Mesenchymal stem cell (in vitro differentiated cells and primary cell): ENCODE measurements at regions not wholly inside any gene's neighbourhood (a gene's known extent, or its start where the extent isn't known, plus 50 kb on each side); places are given as distances from the start of the nearest gene placed in this dataset.
A peak's percentile ranks its signal among the peaks of the same experiment; 100 is the strongest.

Experiments
- DNase-seq: peaks from one replicate; pipeline ENCODE4 v3.0.0-alpha.2; 2013
- H2AFZ ChIP-seq: one replicate; pipeline ENCODE4 v1.6.1; 2013; ENCODE audit warnings: low read depth, mild to moderate bottlenecking, control low read depth, inconsistent platforms, low read length, moderate library complexity
- H2AK5ac ChIP-seq: 2 replicates; pipeline ENCODE4 v1.6.1; 2013; ENCODE audit warnings: low read length, moderate library complexity, mild to moderate bottlenecking, inconsistent platforms; ENCODE audit not compliant: severe bottlenecking
- H2BK120ac ChIP-seq: one replicate; pipeline ENCODE4 v1.6.1; 2013; ENCODE audit warnings: low read depth, mild to moderate bottlenecking, inconsistent platforms, low read length, moderate library complexity
- H2BK12ac ChIP-seq, 2 experiments: one replicate each; pipeline ENCODE4 v1.6.1; 2013; ENCODE audit warnings: inconsistent platforms in 2 of 2, low read length in 2 of 2, mild to moderate bottlenecking in 2 of 2, moderate library complexity in 2 of 2, control low read depth in 1 of 2
- H2BK15ac ChIP-seq: one replicate; pipeline ENCODE4 v1.6.1; 2013; ENCODE audit warnings: mild to moderate bottlenecking, low read depth, inconsistent platforms; ENCODE audit not compliant: poor library complexity, severe bottlenecking
- H2BK5ac ChIP-seq: 2 replicates; pipeline ENCODE4 v1.6.1; 2013; ENCODE audit warnings: low read depth, mild to moderate bottlenecking, low read length, control low read depth, inconsistent platforms; ENCODE audit not compliant: poor library complexity, severe bottlenecking
- H3K14ac ChIP-seq, 2 experiments: one replicate each; pipeline ENCODE4 v1.6.1; 2013; ENCODE audit warnings: inconsistent platforms in 2 of 2, low read length in 2 of 2, control low read depth in 1 of 2, mild to moderate bottlenecking in 1 of 2, moderate library complexity in 1 of 2
- H3K18ac ChIP-seq, 2 experiments: one replicate each; pipeline ENCODE4 v1.6.1; 2013; ENCODE audit warnings: inconsistent platforms in 2 of 2, low read length in 2 of 2, control low read depth in 1 of 2, low read depth in 1 of 2, mild to moderate bottlenecking in 1 of 2
- H3K23ac ChIP-seq, 2 experiments: one replicate each; pipeline ENCODE4 v1.6.1; 2013; ENCODE audit warnings: inconsistent platforms in 2 of 2, low read length in 2 of 2, mild to moderate bottlenecking in 2 of 2, moderate library complexity in 2 of 2, control low read depth in 1 of 2
- H3K27ac ChIP-seq: 2 replicates; pipeline ENCODE4 v1.5.1; 2013; ENCODE audit warnings: mild to moderate bottlenecking, moderate library complexity, low read length, control low read depth, inconsistent platforms; ENCODE audit not compliant: poor library complexity, severe bottlenecking
- H3K27me3 ChIP-seq, 2 experiments: 2 replicates each; pipeline versions ENCODE4 v1.6.1 to v1.7.0; 2013; ENCODE audit warnings: low read length in 2 of 2, mild to moderate bottlenecking in 2 of 2, moderate library complexity in 2 of 2, control low read depth in 1 of 2, inconsistent platforms in 1 of 2; ENCODE audit not compliant: control insufficient read depth in 1 of 2, insufficient read depth in 1 of 2
- H3K36me3 ChIP-seq, 2 experiments: 2 replicates each; pipeline versions ENCODE4 v1.6.1 to v1.7.0; 2013; ENCODE audit warnings: low read length in 2 of 2, control low read depth in 1 of 2, inconsistent platforms in 1 of 2, low read depth in 1 of 2, mild to moderate bottlenecking in 1 of 2; ENCODE audit not compliant: insufficient read depth in 2 of 2, control insufficient read depth in 1 of 2
- H3K4ac ChIP-seq, 2 experiments: one replicate each; pipeline ENCODE4 v1.6.1; 2013; ENCODE audit warnings: inconsistent platforms in 2 of 2, low read length in 2 of 2, mild to moderate bottlenecking in 2 of 2, moderate library complexity in 2 of 2, control low read depth in 1 of 2, low read depth in 1 of 2
- H3K4me1 ChIP-seq: 2 replicates; pipeline ENCODE4 v1.6.1; 2013; ENCODE audit warnings: low read depth, low read length, control low read depth; ENCODE audit not compliant: control insufficient read depth, insufficient read depth
- H3K4me2 ChIP-seq: 2 replicates; pipeline ENCODE4 v1.6.1; 2013; ENCODE audit warnings: low read length, mild to moderate bottlenecking, inconsistent platforms; ENCODE audit not compliant: poor library complexity, severe bottlenecking
- H3K4me3 ChIP-seq, 2 experiments: 2 replicates each; pipeline versions ENCODE4 v1.5.1 to v1.7.0; 2013; ENCODE audit warnings: low read length in 2 of 2, mild to moderate bottlenecking in 2 of 2, control low read depth in 1 of 2, low read depth in 1 of 2; ENCODE audit not compliant: insufficient read depth in 1 of 2
- H3K79me1 ChIP-seq: replicated peaks from 2 replicates; pipeline ENCODE4 v1.6.1; 2013; ENCODE audit warnings: mild to moderate bottlenecking, control low read depth, low read length, inconsistent platforms; ENCODE audit not compliant: poor library complexity, severe bottlenecking
- H3K9ac ChIP-seq: 2 replicates; pipeline ENCODE4 v1.7.0; 2013; ENCODE audit warnings: mild to moderate bottlenecking, low read length, moderate library complexity
- H3K9me3 ChIP-seq: 2 replicates; pipeline ENCODE4 v1.7.0; 2013; ENCODE audit warnings: mild to moderate bottlenecking, low read length; ENCODE audit not compliant: control insufficient read depth
- H4K8ac ChIP-seq: one replicate; pipeline ENCODE4 v1.6.1; 2013; ENCODE audit warnings: inconsistent platforms, mild to moderate bottlenecking, low read length, moderate library complexity
- H4K91ac ChIP-seq: one replicate; pipeline ENCODE4 v1.6.1; 2013; ENCODE audit warnings: mild to moderate bottlenecking, low read length, inconsistent platforms
- WGBS: methylation state at CpG from one replicate; pipeline ENCODE4 v1.1.7; 2013; ENCODE audit warnings: mixed read lengths; 5-methylcytosine and 5-hydroxymethylcytosine counted together

- H3K14ac ChIP-seq: no peak overlapping the region
- no peaks in the 10 kb centered on the region for H3K79me1 ChIP-seq
- H4K8ac ChIP-seq: no peak overlapping the region
- H3K18ac ChIP-seq: no peak overlapping the region
- H2AK5ac ChIP-seq: no peak overlapping the region
- H2BK12ac ChIP-seq: no peak overlapping the region
- H3K4me3 ChIP-seq: peak overlapping the region in 1 of 2 experiments; percentile 50
- peak overlapping the region; percentile 59 for H3K9ac ChIP-seq
- no peak overlapping the region for H2BK15ac ChIP-seq
- WGBS: 37% methylated on average over 3 of the region's 3 CpGs
- no peaks in the 10 kb centered on the region for H3K27me3 ChIP-seq
- H3K4me1 ChIP-seq: no peaks in the 10 kb centered on the region
- DNase-seq: peak; percentile 49
- no peaks in the 10 kb centered on the region for H3K36me3 ChIP-seq
- H3K23ac ChIP-seq: no peak overlapping the region
- no peak overlapping the region for H3K27ac ChIP-seq
- H2BK120ac ChIP-seq: no peak overlapping the region
- no peak overlapping the region for H2BK5ac ChIP-seq
- no peak overlapping the region for H2AFZ ChIP-seq
- H3K4ac ChIP-seq: no peak overlapping the region
- H4K91ac ChIP-seq: no peak overlapping the region
- no peaks in the 10 kb centered on the region for H3K9me3 ChIP-seq
- H3K4me2 ChIP-seq: no peak overlapping the region
Observed at GRCh38 chr12:90085494-90086274, 377.0 kb upstream of the ATP2B1 start.

GRCh38 chr12:90084018-90084417, 375.4 kb upstream of the ATP2B1 start:
- H3K27me3 ChIP-seq: no peaks in the 10 kb centered on the region
- H4K91ac ChIP-seq: no peak overlapping the region
- 68% methylated on average over 2 of the region's 2 CpGs for WGBS
- no peak overlapping the region for H2AK5ac ChIP-seq
- H3K9ac ChIP-seq: no peak overlapping the region
- no peaks in the 10 kb centered on the region for H3K9me3 ChIP-seq
- H2BK120ac ChIP-seq: no peak overlapping the region
- no peak overlapping the region for H3K23ac ChIP-seq
- no peaks in the 10 kb centered on the region for H3K4me1 ChIP-seq
- no peak overlapping the region for H3K14ac ChIP-seq
- H3K79me1 ChIP-seq: no peaks in the 10 kb centered on the region
- H3K4me2 ChIP-seq: no peak overlapping the region
- H2AFZ ChIP-seq: no peak overlapping the region
- H2BK5ac ChIP-seq: no peak overlapping the region
- no peak overlapping the region for H3K4me3 ChIP-seq
- no peak overlapping the region for H4K8ac ChIP-seq
- no peak overlapping the region for H3K27ac ChIP-seq
- no peaks in the 10 kb centered on the region for H3K36me3 ChIP-seq
- DNase-seq: no peak
- no peak overlapping the region for H2BK15ac ChIP-seq
- H3K18ac ChIP-seq: no peak overlapping the region
- H3K4ac ChIP-seq: no peak overlapping the region
- H2BK12ac ChIP-seq: no peak overlapping the region

GRCh38 chr12:90080616-90081015, 372.0 kb upstream of the ATP2B1 start:
- Histone ChIP-seq H2AK5ac (no peak overlapping the region), H3K4me1 (no peaks in the 10 kb centered on the region), H2BK15ac (no peak overlapping the region), H3K27me3 (no peaks in the 10 kb centered on the region), H4K91ac (no peak overlapping the region), H3K18ac (no peak overlapping the region), H3K27ac (no peak overlapping the region), H3K23ac (no peak overlapping the region), H4K8ac (no peak overlapping the region), H3K14ac (no peak overlapping the region), H3K4me2 (no peak overlapping the region), H3K36me3 (no peaks in the 10 kb centered on the region), H3K4me3 (no peak overlapping the region), H2BK5ac (no peak overlapping the region), H3K79me1 (no peaks in the 10 kb centered on the region), H2AFZ (no peak overlapping the region), H2BK120ac (no peak overlapping the region), H3K4ac (no peak overlapping the region), H3K9me3 (no peaks in the 10 kb centered on the region), H2BK12ac (no peak overlapping the region), H3K9ac (no peak overlapping the region)
- no peak for DNase-seq
- WGBS: 86% methylated on average over 1 of the region's 1 CpG

GRCh38 chr12:90079529-90080210, 371.0 kb upstream of the ATP2B1 start:
- Histone ChIP-seq H4K91ac (no peak overlapping the region), H2BK120ac (no peak overlapping the region), H2AK5ac (no peak overlapping the region), H3K4me2 (no peak overlapping the region), H3K79me1 (no peaks in the 10 kb centered on the region), H2BK12ac (no peak overlapping the region), H3K18ac (no peak overlapping the region), H3K23ac (no peak overlapping the region), H2BK15ac (no peak overlapping the region), H3K14ac (no peak overlapping the region), H3K27me3 (no peaks in the 10 kb centered on the region), H3K4me1 (no peaks in the 10 kb centered on the region), H3K27ac (no peak overlapping the region), H3K36me3 (no peaks in the 10 kb centered on the region), H2AFZ (no peak overlapping the region), H3K4ac (no peak overlapping the region), H3K9ac (no peak overlapping the region), H3K4me3 (no peak overlapping the region), H3K9me3 (no peaks in the 10 kb centered on the region), H2BK5ac (no peak overlapping the region), H4K8ac (no peak overlapping the region)
- DNase-seq: no peak
- 84% methylated on average over 4 of the region's 4 CpGs for WGBS
